ENCODE measurements at regions not wholly inside any gene's neighbourhood (a gene's known extent, or its start where the extent isn't known, plus 50 kb on each side); places are given as distances from the start of the nearest gene placed in this dataset.
"Not testable (repeated sequence)": the region's sequence is repeated elsewhere in the genome, so short reads cannot be mapped to it uniquely, and the experiment has no call there.

DNA sequence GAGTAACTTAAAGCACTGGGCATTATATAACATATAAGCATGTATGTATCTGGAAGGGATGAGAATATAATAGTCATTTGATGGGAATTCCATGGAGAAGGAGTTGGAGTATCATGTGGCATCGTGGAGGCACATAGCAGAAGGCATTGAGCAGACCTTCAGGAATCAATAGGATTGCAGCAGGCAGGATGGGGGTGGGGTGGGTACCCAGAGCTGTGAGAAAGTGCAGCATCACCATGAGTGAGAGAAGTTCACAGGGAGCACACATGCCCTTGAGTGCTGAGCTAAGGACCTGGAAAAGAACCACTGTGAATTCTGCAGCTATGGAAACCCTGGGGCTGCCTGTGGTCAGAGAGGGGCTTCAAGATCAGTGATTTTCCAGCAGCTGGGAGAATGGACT lies 57.3 kb downstream of the MED10 start:
- no peak for DNase-seq

GRCh38 chr5:6319116-6319515 lies 59.2 kb downstream of the MED10 start:
- no peak for DNase-seq

GRCh38 chr5:6317116-6317798 lies 61.1 kb downstream of the MED10 start:
- no peak for DNase-seq

- DNase-seq: no peak
These were observed 62.8 kb downstream of the MED10 start for GRCh38 chr5:6315580-6315979.

DNA sequence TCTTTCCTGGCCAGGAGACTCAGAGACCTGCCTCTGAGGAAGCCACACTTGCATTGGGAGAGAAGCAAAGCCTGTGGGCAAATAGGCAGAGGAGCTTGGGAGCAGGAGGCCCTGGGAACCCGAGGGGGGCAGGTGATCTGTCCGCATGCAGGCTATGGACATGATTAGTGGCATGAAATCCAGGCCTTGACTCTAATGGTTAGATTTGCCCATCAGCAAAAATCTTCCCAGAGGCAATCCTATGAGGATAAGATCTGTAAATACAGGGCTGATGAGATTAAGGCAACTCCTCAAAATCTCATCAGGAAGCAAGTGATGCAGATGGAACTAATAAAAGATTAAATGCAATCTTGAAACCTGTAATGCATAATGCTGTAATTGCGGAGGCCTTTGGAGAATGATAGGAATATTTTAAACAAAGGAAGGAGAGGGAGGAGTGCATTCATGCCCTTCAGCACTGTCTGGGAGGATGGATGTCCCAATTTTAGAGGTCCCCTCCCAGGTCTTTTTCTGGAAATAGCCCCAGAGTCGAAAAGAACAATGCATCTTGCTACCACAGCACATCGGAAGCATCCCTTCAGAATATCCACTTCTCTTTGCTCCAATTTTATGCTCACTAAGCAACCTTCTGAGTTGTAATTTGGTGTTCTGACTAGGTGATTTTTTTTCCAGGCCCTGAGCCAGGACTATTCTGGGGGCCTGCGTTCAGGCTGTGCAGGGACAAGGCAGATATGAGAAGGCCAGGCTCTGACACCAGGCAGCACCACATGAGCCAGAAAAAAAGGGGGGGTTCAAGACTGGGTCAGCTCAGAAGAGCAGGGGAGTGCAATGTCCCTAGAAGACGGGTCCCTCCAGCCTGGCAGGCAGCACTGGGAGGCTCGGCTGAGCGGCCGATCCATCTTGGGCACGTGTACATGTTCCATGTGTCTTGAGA lies 66.5 kb downstream of the MED10 start:
- DNase-seq: no peak

GRCh38 chr5:6309949-6310348 lies 68.4 kb downstream of the MED10 start:
- DNase-seq: no peak

DNA sequence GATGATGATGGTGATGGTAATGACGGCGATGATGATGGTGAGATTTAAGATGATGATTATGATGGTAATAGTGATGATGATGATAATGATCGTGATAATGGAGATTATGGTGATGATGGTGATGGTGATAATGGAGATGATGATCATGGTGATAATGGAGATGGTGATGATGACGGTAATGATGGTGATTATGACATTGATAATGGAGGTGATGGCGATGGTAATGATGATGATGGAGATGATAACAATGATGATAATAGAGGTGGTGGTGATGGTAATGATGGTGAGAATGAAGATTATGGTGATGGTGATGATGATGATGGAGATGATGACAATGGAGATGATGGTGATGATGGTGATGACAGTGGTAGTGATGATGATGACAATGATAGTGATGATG lies 69.7 kb downstream of the MED10 start:
- DNase-seq: no peak

DNA sequence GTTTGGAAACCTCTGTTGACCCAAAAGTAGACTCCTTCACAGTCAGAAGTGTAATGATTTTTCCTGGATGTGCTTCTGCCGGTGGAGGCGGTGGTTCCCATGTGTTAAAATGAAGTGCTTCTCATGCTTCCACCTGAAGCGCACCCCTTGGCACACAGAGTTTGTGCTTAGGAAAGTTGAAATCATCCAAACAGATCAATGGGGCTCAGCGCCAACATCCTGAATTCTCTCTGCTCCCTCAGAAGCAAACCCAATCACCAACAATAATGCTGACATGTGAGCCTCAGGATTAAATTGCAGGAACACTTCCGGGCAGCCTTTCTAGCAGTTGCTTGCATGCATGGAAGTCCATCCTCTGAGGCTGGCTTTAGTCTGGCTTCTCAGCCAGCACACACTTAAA lies 71.0 kb downstream of the MED10 start:
- no peak for DNase-seq

DNA sequence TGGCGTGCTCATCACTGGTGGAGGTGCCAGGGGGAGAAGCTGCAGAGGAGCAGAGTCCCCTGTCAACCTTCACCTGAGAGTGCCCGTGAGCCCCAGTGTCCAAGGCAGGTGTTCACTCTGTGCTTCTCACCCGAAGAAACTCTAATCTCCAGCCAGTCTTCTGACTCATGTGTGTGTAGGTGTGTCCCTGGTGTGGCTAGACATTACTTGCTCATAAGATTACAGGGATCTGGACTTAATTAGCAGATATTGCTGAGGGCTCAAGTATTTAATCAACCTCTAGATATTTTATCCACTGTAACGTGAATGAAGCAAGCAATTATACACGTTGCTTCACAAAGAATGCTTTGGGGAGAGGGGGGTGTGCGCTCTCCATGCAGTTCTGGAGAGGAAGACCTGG lies 72.5 kb downstream of the MED10 start:
- DNase-seq: no peak

- peak in 1 of 5 experiments; percentile 5 for DNase-seq
These were observed 75.7 kb downstream of the MED10 start for GRCh38 chr5:6302684-6303083.

DNA sequence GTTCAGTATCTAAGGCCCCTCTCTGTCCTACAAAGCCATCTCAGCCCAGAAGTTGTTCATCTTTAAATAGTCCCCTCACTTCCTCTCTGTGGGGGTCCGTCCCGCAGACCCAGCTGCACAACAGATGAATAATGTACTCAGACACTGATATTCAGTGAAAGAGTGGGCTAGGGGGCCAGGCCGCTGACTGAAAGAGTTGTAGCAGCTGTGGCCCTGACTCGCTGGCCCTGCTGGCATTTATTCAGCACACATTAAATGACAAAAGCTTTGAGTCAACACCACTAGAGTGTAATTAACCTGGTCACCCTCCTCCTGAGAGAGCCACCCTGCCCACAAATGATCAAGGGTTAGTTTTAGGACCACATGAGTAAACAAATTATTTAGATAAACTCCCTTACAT lies 76.3 kb downstream of the MED10 start:
- DNase-seq: no peak

- no peak for DNase-seq
These were observed 81.8 kb downstream of the MED10 start for GRCh38 chr5:6296524-6296923.

DNA sequence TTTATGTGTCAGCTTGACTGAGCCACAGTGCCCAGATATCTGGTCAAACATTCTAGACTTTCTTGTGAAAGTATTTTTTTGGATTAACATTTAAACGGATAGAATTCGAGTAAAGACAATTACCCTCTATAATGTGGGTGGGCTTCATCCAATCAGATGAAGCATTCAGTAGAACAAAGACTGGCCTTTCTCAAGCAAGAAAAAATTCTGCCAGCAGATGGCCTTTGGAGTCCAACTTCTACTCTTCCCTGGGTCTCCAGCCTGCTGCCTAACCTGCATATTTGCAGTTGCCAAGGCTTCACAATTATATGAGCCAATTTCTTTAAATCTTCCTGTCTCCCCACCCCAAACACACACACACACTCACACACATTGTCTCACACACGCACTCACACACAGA lies 86.4 kb downstream of the MED10 start:
- peak in 1 of 5 experiments; percentile 4 for DNase-seq

DNA sequence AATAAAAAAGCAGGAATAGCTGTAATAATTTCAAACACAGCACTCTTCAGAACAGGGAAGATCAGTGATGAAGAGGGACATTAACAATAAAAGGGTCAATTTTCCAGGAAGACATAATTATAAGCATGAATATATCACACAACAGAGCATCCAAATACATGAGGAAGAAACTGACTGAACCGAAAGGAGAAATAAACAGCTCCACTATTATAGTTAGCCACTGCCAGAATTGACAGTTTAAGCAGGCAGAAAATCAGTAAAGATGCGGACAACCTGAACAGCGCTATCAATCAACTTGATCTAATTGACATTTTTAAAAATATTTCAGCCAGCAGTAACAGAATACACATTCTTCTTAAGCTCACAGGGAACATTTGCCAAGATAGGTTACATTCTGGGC lies 89.1 kb downstream of the MED10 start:
- DNase-seq: no peak

DNA sequence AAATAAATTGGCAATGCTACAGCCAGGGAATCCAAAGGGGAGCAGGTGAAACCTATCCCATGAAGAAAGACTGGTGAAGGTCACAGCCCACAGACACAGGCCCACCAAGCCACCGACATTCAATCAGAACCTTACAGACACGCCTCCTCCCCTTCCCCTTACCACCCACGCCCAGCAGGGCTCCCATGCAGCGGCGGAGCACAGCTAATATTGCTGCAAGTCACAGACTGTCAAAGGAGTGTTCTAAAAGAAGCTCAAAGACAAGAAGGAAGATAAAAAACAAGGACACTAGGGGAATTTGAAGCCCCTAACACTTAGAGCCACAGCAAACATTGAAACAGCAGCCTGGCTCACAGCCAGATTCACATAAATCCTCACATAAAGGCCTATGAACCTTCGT lies 91.2 kb downstream of the MED10 start:
- no peak for DNase-seq

GRCh38 chr5:6286404-6286803 lies 91.9 kb downstream of the MED10 start:
- no peak for DNase-seq

GRCh38 chr5:6284491-6284890 lies 93.9 kb downstream of the MED10 start:
- DNase-seq: not testable (repeated sequence)

DNA sequence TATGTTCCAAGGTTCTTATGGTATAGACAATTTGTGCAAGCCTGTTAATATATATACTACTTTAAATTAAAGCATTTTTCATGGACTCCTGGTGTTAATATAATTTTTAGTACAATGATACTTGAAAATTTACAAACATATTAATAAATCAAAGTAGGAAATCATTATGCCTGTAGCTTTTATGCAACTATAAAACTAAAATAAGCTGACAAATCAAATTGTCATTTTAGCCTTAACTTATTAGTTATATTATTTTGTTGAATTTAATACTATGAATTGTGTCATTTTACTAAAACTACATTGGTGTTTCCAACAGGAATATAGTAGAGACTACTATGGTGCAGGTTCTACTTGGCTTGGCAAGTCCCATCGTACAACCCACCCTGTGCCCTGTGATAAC lies 96.0 kb downstream of the MED10 start:
- no peak for DNase-seq

DNA sequence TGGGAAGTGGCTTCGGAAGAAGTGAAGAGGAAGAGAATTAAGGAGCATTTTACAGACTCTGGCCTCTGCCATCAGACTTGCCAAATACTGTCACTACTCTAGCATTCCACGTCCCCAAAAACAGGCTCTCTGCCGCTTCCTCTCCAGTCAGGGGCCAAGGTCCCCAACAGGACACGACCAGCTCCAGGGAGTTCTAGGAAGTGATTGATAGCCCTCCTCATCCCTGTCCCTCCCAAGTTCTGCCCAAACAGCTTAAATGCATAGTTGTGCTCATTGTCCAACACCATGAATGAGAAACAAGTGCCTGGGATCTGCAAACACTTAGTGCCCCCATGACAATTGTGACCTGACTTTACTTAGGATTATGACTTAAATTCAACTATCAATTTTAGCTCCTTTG lies 96.5 kb downstream of the MED10 start:
- no peak for DNase-seq

DNA sequence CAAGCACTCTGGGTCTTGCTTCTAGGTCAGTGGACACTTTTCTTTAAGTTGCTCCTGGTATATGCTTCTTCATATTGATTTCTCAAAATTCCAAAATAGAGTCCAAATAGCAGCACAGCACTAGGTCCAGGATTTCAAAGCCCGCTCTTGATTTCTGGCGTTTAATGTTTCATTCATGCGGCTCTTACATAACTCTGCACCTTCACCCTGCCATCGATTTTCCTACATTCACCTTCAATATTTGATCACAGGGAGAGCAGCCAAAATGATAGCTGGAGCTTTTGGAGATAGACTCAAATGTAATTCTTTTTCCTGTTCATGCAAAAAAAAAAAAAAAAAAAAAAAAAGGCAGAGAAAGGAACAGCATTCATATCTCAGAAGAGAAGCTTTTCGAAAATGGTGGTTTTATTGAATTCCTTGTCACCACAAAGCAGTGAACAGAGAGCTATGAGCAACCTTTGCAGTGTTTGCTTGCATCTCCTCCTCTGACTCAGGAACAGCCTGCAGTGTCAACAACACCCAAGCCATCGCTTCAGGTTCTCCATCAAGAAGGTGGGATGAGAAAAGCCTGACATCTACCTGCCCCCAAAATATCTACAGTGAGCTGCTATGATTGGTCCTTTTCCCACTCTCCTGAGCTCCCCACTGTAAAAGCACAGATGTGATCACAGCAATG lies 97.8 kb downstream of the MED10 start:
- no peak for DNase-seq

DNA sequence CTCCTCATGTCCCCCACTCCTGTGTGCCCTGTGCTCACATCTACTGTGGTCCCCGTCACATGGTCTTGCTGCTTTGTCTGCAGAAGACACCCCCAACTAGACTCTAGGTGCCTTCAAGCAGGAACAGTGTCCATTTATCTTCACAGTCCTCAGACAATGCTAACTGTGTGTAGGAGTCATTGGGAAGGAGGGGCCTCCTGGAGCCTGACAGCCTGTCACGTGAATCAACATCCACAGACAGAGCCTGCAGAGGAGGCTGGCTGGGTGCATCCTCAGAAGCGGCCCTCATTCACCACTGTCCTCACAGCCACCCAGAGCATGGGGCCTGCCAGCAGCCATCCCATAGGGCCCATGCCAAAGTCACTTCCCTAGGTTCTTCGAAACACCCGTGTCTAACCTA lies 98.7 kb downstream of the MED10 start:
- no peak for DNase-seq

GRCh38 chr5:6274846-6275543 lies 103.4 kb downstream of the MED10 start:
- no peak for DNase-seq

DNA sequence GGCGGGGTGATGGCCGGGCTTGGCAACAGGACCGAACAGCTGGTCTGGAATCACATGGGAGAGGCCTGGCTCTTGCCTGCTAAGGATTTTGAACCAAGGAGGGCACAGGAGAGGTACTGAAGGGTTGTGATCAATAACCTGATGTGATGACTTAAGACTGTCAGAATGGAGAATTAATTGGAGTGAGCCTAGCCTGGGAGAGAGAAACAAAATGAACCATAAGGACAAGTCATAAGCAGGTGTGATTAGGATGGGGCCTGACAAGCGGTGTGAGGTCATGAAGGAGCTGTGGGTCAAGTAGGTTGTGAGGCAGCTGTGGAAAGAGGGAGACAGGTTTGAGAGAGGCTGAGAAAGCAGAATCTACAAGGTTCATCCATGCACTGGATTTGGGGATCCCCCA lies 104.6 kb downstream of the MED10 start:
- DNase-seq: no peak
